ENCODE measurements at regions not wholly inside any gene's neighbourhood (a gene's known extent, or its start where the extent isn't known, plus 50 kb on each side); places are given as distances from the start of the nearest gene placed in this dataset.

- no peak for DNase-seq (ENCODE audit: low read depth)
These were observed 489.3 kb downstream of the TLE4 start for GRCh38 chr9:80061096-80061495.

GRCh38 chr9:80059979-80060378 is 488.2 kb downstream of the TLE4 start:
- no peak for DNase-seq (ENCODE audit: low read depth)

- no peak for DNase-seq (ENCODE audit: low read depth)
These were observed 487.4 kb downstream of the TLE4 start for GRCh38 chr9:80059191-80059590.

GRCh38 chr9:80052830-80053229 is 481.1 kb downstream of the TLE4 start:
- no peak for DNase-seq (ENCODE audit: low read depth)

GRCh38 chr9:80049096-80049782 is 477.5 kb downstream of the TLE4 start:
- no peak for DNase-seq (ENCODE audit: low read depth)

GRCh38 chr9:80046481-80046880 is 474.7 kb downstream of the TLE4 start:
- no peak for DNase-seq (ENCODE audit: low read depth)

GRCh38 chr9:80041821-80042220 is 470.1 kb downstream of the TLE4 start:
- DNase-seq (ENCODE audit: low read depth), result no peak

- DNase-seq (ENCODE audit: low read depth), result no peak
These were observed 468.7 kb downstream of the TLE4 start for GRCh38 chr9:80040457-80040856.

- DNase-seq (ENCODE audit: low read depth), result no peak
These were observed 459.0 kb downstream of the TLE4 start for GRCh38 chr9:80030801-80031200.

- DNase-seq (ENCODE audit: low read depth), result no peak
These were observed 456.7 kb downstream of the TLE4 start for GRCh38 chr9:80028501-80028900.

GRCh38 chr9:80025796-80026520 is 454.2 kb downstream of the TLE4 start:
- DNase-seq (ENCODE audit: low read depth), result no peak

GRCh38 chr9:80025131-80025530 is 453.4 kb downstream of the TLE4 start:
- no peak for DNase-seq (ENCODE audit: low read depth)

- no peak for DNase-seq (ENCODE audit: low read depth)
These were observed 448.8 kb downstream of the TLE4 start for GRCh38 chr9:80020530-80020929.

- no peak for DNase-seq (ENCODE audit: low read depth)
These were observed 448.3 kb downstream of the TLE4 start for GRCh38 chr9:80020056-80020455.

- no peak for DNase-seq (ENCODE audit: low read depth)
These were observed 442.1 kb downstream of the TLE4 start for GRCh38 chr9:80013891-80014290.

GRCh38 chr9:80012557-80013330 is 441.0 kb downstream of the TLE4 start:
- no peak for DNase-seq (ENCODE audit: low read depth)

GRCh38 chr9:80009204-80009603 is 437.4 kb downstream of the TLE4 start:
- DNase-seq (ENCODE audit: low read depth), result no peak

GRCh38 chr9:80004714-80005113 is 432.9 kb downstream of the TLE4 start:
- no peak for DNase-seq (ENCODE audit: low read depth)

- no peak for DNase-seq (ENCODE audit: low read depth)
These were observed 418.8 kb downstream of the TLE4 start for GRCh38 chr9:79990536-79990935.

- DNase-seq (ENCODE audit: low read depth), result no peak
These were observed 417.3 kb downstream of the TLE4 start for GRCh38 chr9:79989079-79989478.

GRCh38 chr9:79988126-79988525 is 416.4 kb downstream of the TLE4 start:
- DNase-seq (ENCODE audit: low read depth), result no peak

GRCh38 chr9:79986437-79986836 is 414.7 kb downstream of the TLE4 start:
- DNase-seq (ENCODE audit: low read depth), result no peak

GRCh38 chr9:79985772-79986171 is 414.0 kb downstream of the TLE4 start:
- DNase-seq (ENCODE audit: low read depth), result no peak

Data from activated T-cell treated with anti-CD3 and anti-CD28 coated beads for 24 hours (primary cell).